Endothelial cell of umbilical vein (primary cell): ENCODE measurements at regions not wholly inside any gene's neighbourhood (a gene's known extent, or its start where the extent isn't known, plus 50 kb on each side); places are given as distances from the start of the nearest gene placed in this dataset.

Experiments used
- CTCF ChIP-seq, 2 donors: IDR thresholded peaks; 1 replicate in 1 of 2; 2 replicates in 1 of 2; pipeline ENCODE4 v1.5.1; 2011; ENCODE audit warnings: low read length in 2 of 2, mild to moderate bottlenecking in 2 of 2, moderate library complexity in 2 of 2, control low read depth in 1 of 2, inconsistent platforms in 1 of 2, low read depth in 1 of 2; ENCODE audit not compliant: insufficient read depth in 1 of 2; ENCODE audit errors: extremely low read depth in 1 of 2
- EZH2 ChIP-seq: IDR thresholded peaks from 2 replicates; pipeline ENCODE4 v1.6.1; 2012; ENCODE audit warnings: borderline replicate concordance, low read depth, mild to moderate bottlenecking, moderate library complexity, low read length, inconsistent platforms; ENCODE audit not compliant: severe bottlenecking
- MAX ChIP-seq: IDR thresholded peaks from 2 replicates; pipeline ENCODE4 v1.6.1; 2011; ENCODE audit not compliant: insufficient read depth, insufficient read length
- POLR2A ChIP-seq: IDR thresholded peaks from 2 replicates; pipeline ENCODE4 v1.6.1; 2012; ENCODE audit warnings: low read depth, mild to moderate bottlenecking, control low read depth, low read length

DNA sequence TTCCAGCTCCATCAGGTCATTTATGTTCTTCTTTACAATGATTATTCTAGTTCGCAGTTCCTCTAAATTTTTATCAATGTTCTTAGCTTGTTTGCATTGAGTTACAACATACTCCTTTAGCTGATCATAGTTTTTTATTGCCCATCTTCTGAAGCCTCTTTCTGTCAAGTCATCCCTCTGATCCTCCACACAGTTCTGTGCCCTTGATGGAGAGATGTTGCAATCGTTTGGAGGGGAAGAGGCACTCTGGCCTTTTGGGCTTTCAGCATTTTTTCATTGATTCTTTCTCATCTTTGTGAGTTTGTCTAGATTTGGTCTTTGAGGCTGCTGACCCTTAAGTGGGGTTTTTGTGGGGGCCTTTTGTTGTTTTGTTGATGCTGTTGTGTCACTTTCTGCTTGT lies 234.6 kb upstream of the CBLB start:
- TF ChIP-seq EZH2 (no peak), CTCF (IDR thresholded peaks at IDR 0.05; ENCODE audit: extremely low read depth in 1 of 2, insufficient read depth in 1 of 2, low read depth in 1 of 2, low read length in 2 of 2) (no peak), MAX (no peak), POLR2A (no peak)
